Astrocyte (in vitro differentiated cells and primary cell): ENCODE measurements at regions not wholly inside any gene's neighbourhood (a gene's known extent, or its start where the extent isn't known, plus 50 kb on each side); places are given as distances from the start of the nearest gene placed in this dataset.

Experiments
- EZH2 ChIP-seq: IDR thresholded peaks from 2 replicates; pipeline ENCODE4 v1.6.1; 2012; ENCODE audit warnings: mild to moderate bottlenecking, low read length, inconsistent platforms; ENCODE audit not compliant: insufficient read depth
- TF ChIP-seq, protein P1 (sequence below): IDR thresholded peaks from 2 replicates; pipeline ENCODE4 v1.5.1; 2011; ENCODE audit warnings: low read depth, mild to moderate bottlenecking, inconsistent platforms, low read length, moderate library complexity; ENCODE audit not compliant: insufficient read depth

GRCh38 chr18:78779996-78780718, 199.5 kb upstream of the SALL3 start:
- TF ChIP-seq, protein P1, sequence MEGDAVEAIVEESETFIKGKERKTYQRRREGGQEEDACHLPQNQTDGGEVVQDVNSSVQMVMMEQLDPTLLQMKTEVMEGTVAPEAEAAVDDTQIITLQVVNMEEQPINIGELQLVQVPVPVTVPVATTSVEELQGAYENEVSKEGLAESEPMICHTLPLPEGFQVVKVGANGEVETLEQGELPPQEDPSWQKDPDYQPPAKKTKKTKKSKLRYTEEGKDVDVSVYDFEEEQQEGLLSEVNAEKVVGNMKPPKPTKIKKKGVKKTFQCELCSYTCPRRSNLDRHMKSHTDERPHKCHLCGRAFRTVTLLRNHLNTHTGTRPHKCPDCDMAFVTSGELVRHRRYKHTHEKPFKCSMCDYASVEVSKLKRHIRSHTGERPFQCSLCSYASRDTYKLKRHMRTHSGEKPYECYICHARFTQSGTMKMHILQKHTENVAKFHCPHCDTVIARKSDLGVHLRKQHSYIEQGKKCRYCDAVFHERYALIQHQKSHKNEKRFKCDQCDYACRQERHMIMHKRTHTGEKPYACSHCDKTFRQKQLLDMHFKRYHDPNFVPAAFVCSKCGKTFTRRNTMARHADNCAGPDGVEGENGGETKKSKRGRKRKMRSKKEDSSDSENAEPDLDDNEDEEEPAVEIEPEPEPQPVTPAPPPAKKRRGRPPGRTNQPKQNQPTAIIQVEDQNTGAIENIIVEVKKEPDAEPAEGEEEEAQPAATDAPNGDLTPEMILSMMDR, result no peak
- TF ChIP-seq EZH2, result no peak
